Astrocyte of the hippocampus (primary cell): ENCODE measurements at regions not wholly inside any gene's neighbourhood (a gene's known extent, or its start where the extent isn't known, plus 50 kb on each side); places are given as distances from the start of the nearest gene placed in this dataset.
A peak's percentile ranks its signal among the peaks of the same experiment; 100 is the strongest.

Experiments used
- DNase-seq: peaks from one replicate; pipeline ENCODE4 v3.0.0; 2011; ENCODE audit warnings: low read depth, low spot score

GRCh38 chr7:46173476-46174195 lies 252.6 kb upstream of the IGFBP3 start:
- DNase-seq: peak; percentile 71

- no peak for DNase-seq
Observed at GRCh38 chr7:46170792-46171191, 249.7 kb upstream of the IGFBP3 start.

- no peak for DNase-seq
Observed at GRCh38 chr7:46170021-46170420, 248.9 kb upstream of the IGFBP3 start.

- DNase-seq: no peak
Observed at GRCh38 chr7:46169384-46169755, 248.3 kb upstream of the IGFBP3 start.

- DNase-seq: no peak
Observed at GRCh38 chr7:46168671-46169383, 247.8 kb upstream of the IGFBP3 start.

- no peak for DNase-seq
Observed at GRCh38 chr7:46168231-46168630, 247.2 kb upstream of the IGFBP3 start.

- peak; percentile 36 for DNase-seq
Observed at GRCh38 chr7:46165276-46165675, 244.2 kb upstream of the IGFBP3 start.

GRCh38 chr7:46164629-46165028 lies 243.6 kb upstream of the IGFBP3 start:
- DNase-seq: no peak

- no peak for DNase-seq
Observed at GRCh38 chr7:46163246-46163645, 242.2 kb upstream of the IGFBP3 start.

GRCh38 chr7:46162609-46163008 lies 241.5 kb upstream of the IGFBP3 start:
- DNase-seq: peak; percentile 79

GRCh38 chr7:46160861-46161260 lies 239.8 kb upstream of the IGFBP3 start:
- peak; percentile 44 for DNase-seq

- DNase-seq: no peak
Observed at GRCh38 chr7:46157931-46158330, 236.9 kb upstream of the IGFBP3 start.

- DNase-seq: no peak
Observed at GRCh38 chr7:46157404-46157803, 236.3 kb upstream of the IGFBP3 start.

GRCh38 chr7:46156853-46157252 lies 235.8 kb upstream of the IGFBP3 start:
- no peak for DNase-seq

GRCh38 chr7:46156086-46156485 lies 235.0 kb upstream of the IGFBP3 start:
- no peak for DNase-seq

- no peak for DNase-seq
Observed at GRCh38 chr7:46155367-46155766, 234.3 kb upstream of the IGFBP3 start.

- peak; percentile 31 for DNase-seq
Observed at GRCh38 chr7:46153951-46154787, 233.1 kb upstream of the IGFBP3 start.

- DNase-seq: no peak
Observed at GRCh38 chr7:46153583-46153950, 232.5 kb upstream of the IGFBP3 start.

GRCh38 chr7:46152696-46153095 lies 231.6 kb upstream of the IGFBP3 start:
- DNase-seq: no peak

GRCh38 chr7:46150721-46151120 lies 229.6 kb upstream of the IGFBP3 start:
- no peak for DNase-seq

GRCh38 chr7:46150202-46150601 lies 229.1 kb upstream of the IGFBP3 start:
- DNase-seq: no peak

GRCh38 chr7:46147871-46148270 lies 226.8 kb upstream of the IGFBP3 start:
- DNase-seq: no peak
